Neural cell (in vitro differentiated cells): ENCODE measurements at regions not wholly inside any gene's neighbourhood (a gene's known extent, or its start where the extent isn't known, plus 50 kb on each side); places are given as distances from the start of the nearest gene placed in this dataset.
"Not testable (repeated sequence)": the region's sequence is repeated elsewhere in the genome, so short reads cannot be mapped to it uniquely, and the experiment has no call there.

Experiments used
- EZH2 ChIP-seq: fragments of 200-600, 300-800 bp; shearing (Covaris generic), sonication (generic); IDR thresholded peaks from 2 replicates; pipeline ENCODE4 v1.6.1; 2014; ENCODE audit warnings: antibody characterized with exemption, low read length, borderline replicate concordance, mild to moderate bottlenecking; ENCODE audit not compliant: insufficient read depth, poor library complexity, severe bottlenecking
- POLR2AphosphoS5 ChIP-seq: IDR thresholded peaks from 2 replicates; pipeline ENCODE4 v1.6.1; 2012
- RAD21 ChIP-seq: fragments of 450-650 bp; conservative IDR thresholded peaks from 2 replicates; pipeline ENCODE4 v1.6.1; 2014; ENCODE audit warnings: antibody characterized with exemption, mild to moderate bottlenecking, moderate library complexity
- TAF1 ChIP-seq: IDR thresholded peaks from 2 replicates; pipeline ENCODE4 v1.6.1; 2012; ENCODE audit warnings: low read depth
- TF ChIP-seq, protein P1 (sequence below): fragments of 450-650 bp; IDR thresholded peaks from 2 replicates; pipeline ENCODE4 v1.5.1; 2014; ENCODE audit warnings: antibody characterized with exemption, mild to moderate bottlenecking, moderate library complexity; ENCODE audit not compliant: poor library complexity, severe bottlenecking

DNA sequence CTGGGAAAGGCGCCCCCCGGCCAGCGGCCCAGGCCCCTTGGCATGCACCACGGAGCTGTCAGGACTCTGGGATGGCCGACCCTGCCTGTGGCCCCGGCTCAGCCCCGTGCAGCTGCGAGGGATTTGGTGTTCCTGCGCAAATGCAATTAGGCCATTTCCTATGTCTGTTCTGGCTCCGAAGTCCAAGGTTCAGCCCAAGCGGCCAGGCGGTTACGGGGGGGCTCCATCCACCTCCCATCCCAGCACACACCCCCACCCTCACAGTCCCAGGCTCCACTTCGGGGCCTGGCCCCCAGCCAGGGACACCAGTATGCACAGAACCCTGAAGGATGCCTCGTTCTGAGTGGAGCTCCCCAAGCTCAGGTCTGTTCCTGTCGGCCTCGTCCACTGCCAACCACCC is 891.3 kb downstream of the RPIA start:
- TF ChIP-seq, protein P1, sequence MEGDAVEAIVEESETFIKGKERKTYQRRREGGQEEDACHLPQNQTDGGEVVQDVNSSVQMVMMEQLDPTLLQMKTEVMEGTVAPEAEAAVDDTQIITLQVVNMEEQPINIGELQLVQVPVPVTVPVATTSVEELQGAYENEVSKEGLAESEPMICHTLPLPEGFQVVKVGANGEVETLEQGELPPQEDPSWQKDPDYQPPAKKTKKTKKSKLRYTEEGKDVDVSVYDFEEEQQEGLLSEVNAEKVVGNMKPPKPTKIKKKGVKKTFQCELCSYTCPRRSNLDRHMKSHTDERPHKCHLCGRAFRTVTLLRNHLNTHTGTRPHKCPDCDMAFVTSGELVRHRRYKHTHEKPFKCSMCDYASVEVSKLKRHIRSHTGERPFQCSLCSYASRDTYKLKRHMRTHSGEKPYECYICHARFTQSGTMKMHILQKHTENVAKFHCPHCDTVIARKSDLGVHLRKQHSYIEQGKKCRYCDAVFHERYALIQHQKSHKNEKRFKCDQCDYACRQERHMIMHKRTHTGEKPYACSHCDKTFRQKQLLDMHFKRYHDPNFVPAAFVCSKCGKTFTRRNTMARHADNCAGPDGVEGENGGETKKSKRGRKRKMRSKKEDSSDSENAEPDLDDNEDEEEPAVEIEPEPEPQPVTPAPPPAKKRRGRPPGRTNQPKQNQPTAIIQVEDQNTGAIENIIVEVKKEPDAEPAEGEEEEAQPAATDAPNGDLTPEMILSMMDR = not testable (repeated sequence)
- TF ChIP-seq EZH2, POLR2AphosphoS5, RAD21, TAF1: not testable (repeated sequence)
